Activated CD8-positive, alpha-beta T cell treated with anti-CD3 and anti-CD28 coated beads, Interleukin-2, amount 10 ng/mL, durations not matched to agents 7 days and 5 days (primary cell): ENCODE measurements at regions not wholly inside any gene's neighbourhood (a gene's known extent, or its start where the extent isn't known, plus 50 kb on each side); places are given as distances from the start of the nearest gene placed in this dataset.

ENCODE experiments used
- ATAC-seq: fragments of 150-1000 bp; cut with Tn5 transposase; one replicate; pipeline ENCODE4 v1.10.0; 2021; ENCODE audit warnings: moderate library complexity
- CTCF ChIA-PET: fragments of 350-600 bp; sonication (Branson Sonifier 250); formaldehyde crosslinking; loops from one replicate; lab custom pipeline; 2021; ENCODE audit warnings: antibody characterized with exemption; lab: Charles Lee
- POLR2A ChIA-PET: fragments of 350-600 bp; sonication (Branson Sonifier 250); formaldehyde crosslinking; loops from one replicate; lab custom pipeline; 2021; ENCODE audit warnings: antibody characterized with exemption; lab: Charles Lee
- DNase-seq: peaks from one replicate; pipeline ENCODE4 v3.0.0-alpha.2; 2020
- H3K27ac Mint-ChIP-seq: one replicate; pipeline ENCODE4 v1.8.0; 2021; ENCODE audit warnings: mild to moderate bottlenecking, mixed read lengths
- H3K27me3 Mint-ChIP-seq: one replicate; pipeline ENCODE4 v1.8.0; 2021; ENCODE audit warnings: low read depth, mixed read lengths
- H3K36me3 Mint-ChIP-seq: one replicate; pipeline ENCODE4 v1.8.0; 2021; ENCODE audit warnings: low read depth, mixed read lengths
- H3K4me1 Mint-ChIP-seq: one replicate; pipeline ENCODE4 v1.8.0; 2021; ENCODE audit warnings: low read depth, mixed read lengths
- H3K4me3 Mint-ChIP-seq: one replicate; pipeline ENCODE4 v1.8.0; 2021; ENCODE audit warnings: mild to moderate bottlenecking, mixed read lengths
- H3K9me3 Mint-ChIP-seq: one replicate; pipeline ENCODE4 v1.8.0; 2022; ENCODE audit warnings: mixed read lengths; ENCODE audit not compliant: insufficient read depth

- H3K27me3 Mint-ChIP-seq, result peaks cover 20% of the 10 kb centered on the region
- H3K27ac Mint-ChIP-seq, result no peak overlapping the region
- peak; percentile 51 for DNase-seq
- H3K9me3 Mint-ChIP-seq, result no peaks in the 10 kb centered on the region
- ATAC-seq, result peak; percentile 54
- H3K36me3 Mint-ChIP-seq, result no peaks in the 10 kb centered on the region
- no peaks in the 10 kb centered on the region for H3K4me1 Mint-ChIP-seq
- no peak overlapping the region for H3K4me3 Mint-ChIP-seq
- ChIA-PET POLR2A (no interaction called here), CTCF (interaction anchor here (0.6 to 3.5 kb wide), 10 partner anchors 9 to 270 kb away, joined by 3 to 24 read pairs (median 4); no protein-coding TSS in a partner anchor)
Measured at GRCh38 chr10:101301111-101301731, 52.7 kb upstream of the BTRC start.

DNA sequence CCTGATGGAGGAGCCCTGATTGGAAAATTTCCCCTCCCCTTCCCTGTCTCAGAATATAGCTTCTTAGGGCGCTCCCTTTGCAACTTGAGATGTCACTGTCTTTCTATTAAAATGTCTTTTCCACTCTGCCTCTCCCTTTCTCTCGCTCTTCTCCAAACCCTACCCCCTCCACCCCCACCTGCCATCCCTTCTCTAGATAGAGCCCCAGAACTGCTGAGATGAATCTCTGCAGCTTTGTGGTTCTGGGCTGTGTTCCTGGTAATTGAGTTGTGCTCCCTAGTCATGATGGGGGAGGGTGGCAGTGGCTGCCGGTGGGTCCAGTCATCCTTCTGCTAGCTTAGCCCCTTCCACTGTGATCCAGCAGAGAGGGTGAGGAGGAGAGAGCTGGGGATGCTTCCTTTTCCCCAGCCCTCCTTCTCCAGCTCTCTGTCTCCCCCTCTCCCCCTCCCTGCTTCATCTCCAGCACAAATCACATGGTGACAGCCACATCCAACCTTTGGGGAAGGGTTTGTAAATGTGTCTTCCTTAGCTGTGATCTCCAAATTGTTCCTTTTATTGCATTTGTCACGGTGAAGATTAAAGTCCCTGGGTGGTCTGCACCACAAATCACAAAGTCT, 50.8 kb upstream of the BTRC start:
- ChIA-PET CTCF (interaction anchor here (1.0 to 3.5 kb wide), 4 partner anchors 11 to 164 kb away, joined by 3 to 24 read pairs (median 11); no protein-coding TSS in a partner anchor), POLR2A (no interaction called here)
- Mint-ChIP-seq H3K27ac (no peak overlapping the region), H3K27me3 (peaks cover 23% of the 10 kb centered on the region), H3K4me1 (no peaks in the 10 kb centered on the region), H3K9me3 (no peaks in the 10 kb centered on the region), H3K4me3 (no peak overlapping the region), H3K36me3 (no peaks in the 10 kb centered on the region)
- no peak for ATAC-seq
- no peak for DNase-seq
